OCI-LY7 (cell line): ENCODE measurements at regions not wholly inside any gene's neighbourhood (a gene's known extent, or its start where the extent isn't known, plus 50 kb on each side); places are given as distances from the start of the nearest gene placed in this dataset.

Experiments
- BruUV-seq: library from RNA; stranded (reverse); fragments of 400-500 nt; replicated peaks from 2 replicates; lab custom pipeline; 2021; lab: Mats Ljungman, UMichigan
- CTCF ChIA-PET: fragments of 300-600 bp; sonication (Branson Sonifier 250); formaldehyde crosslinking; loops from one replicate; lab custom pipeline; 2022; ENCODE audit warnings: antibody characterized with exemption; ENCODE audit not compliant: unreplicated experiment; lab: Charles Lee
- POLR2A ChIA-PET: fragments of 300-600 bp; sonication (Branson Sonifier 250); formaldehyde crosslinking; loops from one replicate; lab custom pipeline; 2022; ENCODE audit warnings: antibody characterized with exemption; lab: Charles Lee
- DNase-seq: peaks from one replicate; pipeline ENCODE4 v3.0.0-alpha.2; 2015; ENCODE audit warnings: low spot score
- H2AFZ ChIP-seq: fragments of 200-600 bp; sonication (generic), shearing (Covaris generic); 2 replicates; pipeline ENCODE4 v1.6.1; 2014; ENCODE audit warnings: mild to moderate bottlenecking, antibody characterized with exemption, low read length, moderate library complexity
- H3K27ac ChIP-seq: fragments of 200-600 bp; sonication (generic); 2 replicates; pipeline ENCODE4 v1.5.1; 2014; ENCODE audit warnings: mixed run types, low read depth, mild to moderate bottlenecking, moderate library complexity, low read length, inconsistent platforms; ENCODE audit not compliant: poor library complexity, severe bottlenecking
- H3K36me3 ChIP-seq: fragments of 200-600 bp; sonication (generic); 2 replicates; pipeline ENCODE4 v1.6.1; 2014; ENCODE audit warnings: mild to moderate bottlenecking, antibody characterized with exemption, low read length, moderate library complexity, mixed read lengths; ENCODE audit not compliant: insufficient read depth
- H3K4me1 ChIP-seq: fragments of 200-600 bp; sonication (generic); 2 replicates; pipeline ENCODE4 v1.5.1; 2014; ENCODE audit warnings: mild to moderate bottlenecking, low read length; ENCODE audit not compliant: insufficient read depth, poor library complexity, severe bottlenecking
- H3K4me2 ChIP-seq: fragments of 200-600 bp; sonication (generic); 2 replicates; pipeline ENCODE4 v1.6.1; 2014; ENCODE audit warnings: mild to moderate bottlenecking, low read length
- H3K4me3 ChIP-seq: fragments of 200-600 bp; sonication (generic); 2 replicates; pipeline ENCODE4 v1.5.1; 2014; ENCODE audit warnings: mild to moderate bottlenecking, low read depth, low read length; ENCODE audit not compliant: poor library complexity, severe bottlenecking
- H3K79me2 ChIP-seq: fragments of 200-600 bp; sonication (generic); 2 replicates; pipeline ENCODE4 v1.6.1; 2016; ENCODE audit warnings: low read depth, mild to moderate bottlenecking, low read length, moderate library complexity, mixed read lengths; ENCODE audit not compliant: insufficient read depth
- H3K9me2 ChIP-seq: fragments of 200-600 bp; sonication (generic); 2 replicates; pipeline ENCODE4 v1.6.1; 2016; ENCODE audit warnings: mild to moderate bottlenecking, low read length, mixed read lengths; ENCODE audit not compliant: insufficient read depth
- H3K9me3 ChIP-seq: fragments of 200-600 bp; sonication (generic); 2 replicates; pipeline ENCODE4 v1.6.1; 2014; ENCODE audit warnings: mild to moderate bottlenecking, mixed run types, low read length, mixed read lengths
- H4K20me1 ChIP-seq: fragments of 200-600 bp; sonication (generic); 2 replicates; pipeline ENCODE4 v1.6.1; 2014; ENCODE audit warnings: mild to moderate bottlenecking, antibody characterized with exemption, low read length, moderate library complexity, mixed read lengths; ENCODE audit not compliant: insufficient read depth
- CTCF ChIP-seq: fragments of 200-600 bp; sonication (generic); conservative IDR thresholded peaks from 2 replicates; pipeline ENCODE4 v1.5.1; 2014; ENCODE audit warnings: mild to moderate bottlenecking, antibody characterized with exemption, low read length, moderate library complexity, mixed read lengths
- EZH2phosphoT487 ChIP-seq: fragments of 200-600 bp; sonication (generic); IDR thresholded peaks from 2 replicates; pipeline ENCODE4 v1.6.1; 2018; ENCODE audit warnings: low read depth, borderline replicate concordance, mild to moderate bottlenecking, mixed run types, antibody characterized with exemption, low read length, moderate library complexity, mixed read lengths
- intact Hi-C: fragments of 100-400 bp; cut with micrococcal nuclease; formaldehyde crosslinking; loops from one replicate; pipeline ENCODE4 v1.10.0; 2022; ENCODE audit not compliant: unreplicated experiment

GRCh38 chr9:129310666-129311350 is 132.7 kb upstream of the IER5L start:
- POLR2A ChIA-PET, result no interaction called here
- no TSS peak for BruUV-seq
- intact Hi-C loops, result no loop called here

GRCh38 chr9:129309906-129310305 is 131.8 kb upstream of the IER5L start:
- Histone ChIP-seq H2AFZ (no peak overlapping the region), H3K9me3 (no peaks in the 10 kb centered on the region), H3K9me2 (no peaks in the 10 kb centered on the region), H3K79me2 (no peaks in the 10 kb centered on the region), H3K36me3 (no peaks in the 10 kb centered on the region), H3K4me3 (no peak overlapping the region), H3K4me1 (no peaks in the 10 kb centered on the region), H3K27ac (no peak overlapping the region), H3K4me2 (no peak overlapping the region), H4K20me1 (no peaks in the 10 kb centered on the region)
- POLR2A ChIA-PET, result no interaction called here
- no peak for TF ChIP-seq CTCF
- no peak for TF ChIP-seq EZH2phosphoT487
- CTCF ChIA-PET, result no interaction called here
- no peak for DNase-seq
- no TSS peak for BruUV-seq
- intact Hi-C loops, result no loop called here

More at GRCh38 chr9:129310666-129311350, 132.7 kb upstream of the IER5L start:
- Histone ChIP-seq H2AFZ (no peak overlapping the region), H3K27ac (no peak overlapping the region), H3K4me3 (no peak overlapping the region), H4K20me1 (no peaks in the 10 kb centered on the region), H3K4me2 (no peak overlapping the region), H3K36me3 (no peaks in the 10 kb centered on the region), H3K79me2 (no peaks in the 10 kb centered on the region), H3K9me2 (no peaks in the 10 kb centered on the region), H3K9me3 (no peaks in the 10 kb centered on the region), H3K4me1 (no peaks in the 10 kb centered on the region)
- DNase-seq, result no peak
- TF ChIP-seq CTCF, result no peak
- no peak for TF ChIP-seq EZH2phosphoT487
- CTCF ChIA-PET, result no interaction called here

- Histone ChIP-seq H4K20me1 (no peaks in the 10 kb centered on the region), H3K79me2 (no peaks in the 10 kb centered on the region), H3K9me2 (no peaks in the 10 kb centered on the region), H3K36me3 (no peaks in the 10 kb centered on the region), H2AFZ (no peak overlapping the region), H3K4me2 (no peak overlapping the region), H3K4me1 (no peaks in the 10 kb centered on the region), H3K4me3 (no peak overlapping the region), H3K9me3 (no peaks in the 10 kb centered on the region), H3K27ac (no peak overlapping the region)
- CTCF ChIA-PET, result no interaction called here
- POLR2A ChIA-PET, result interaction anchor here (0.6 to 0.9 kb wide), 2 partner anchors 16 to 87 kb away, joined by 3 read pairs; no protein-coding TSS in a partner anchor
- DNase-seq, result no peak
- intact Hi-C loops, result no loop called here
- TF ChIP-seq EZH2phosphoT487, result no peak
- TF ChIP-seq CTCF, result no peak
- BruUV-seq, result no TSS peak
Measured at GRCh38 chr9:129309041-129309430, 131.0 kb upstream of the IER5L start.
